GM12891 (cell line): ENCODE measurements at regions not wholly inside any gene's neighbourhood (a gene's known extent, or its start where the extent isn't known, plus 50 kb on each side); places are given as distances from the start of the nearest gene placed in this dataset.

Source experiments
- DNase-seq: peaks from one replicate; pipeline ENCODE4 v3.0.0; 2011; ENCODE audit warnings: low spot score; ENCODE audit not compliant: insufficient read length
- FAIRE-seq: peaks from 2 replicates; lab custom pipeline; 2011; peaks lifted over from hg19 to GRCh38; lab: Jason Lieb, UNC
- PAX5 ChIP-seq: IDR thresholded peaks from 2 replicates; pipeline ENCODE4 v1.6.1; 2011; ENCODE audit warnings: low read length, moderate library complexity, mild to moderate bottlenecking; ENCODE audit not compliant: insufficient read depth, severe bottlenecking
- POLR2A ChIP-seq: IDR thresholded peaks from 2 replicates; pipeline ENCODE4 v1.6.1; 2011; ENCODE audit warnings: low read depth, low read length, control low read depth
- POLR2AphosphoS5 ChIP-seq: IDR thresholded peaks from 2 replicates; pipeline ENCODE4 v1.6.1; 2011; ENCODE audit warnings: low read depth, low read length, control low read depth
- POU2F2 ChIP-seq: IDR thresholded peaks from 2 replicates; pipeline ENCODE4 v1.6.1; 2011; ENCODE audit warnings: low read depth, mild to moderate bottlenecking, control low read depth, low read length, moderate library complexity
- SPI1 ChIP-seq: IDR thresholded peaks from 2 replicates; pipeline ENCODE4 v1.6.1; 2011; ENCODE audit warnings: low read depth, low read length, control low read depth
- TAF1 ChIP-seq: IDR thresholded peaks from 2 replicates; pipeline ENCODE4 v1.6.1; 2011; ENCODE audit warnings: low read depth, low read length, control low read depth

GRCh38 chr7:83306502-83306901 is 143.8 kb upstream of the PCLO start:
- no peak for DNase-seq
- no peak for FAIRE-seq
- no peak for TF ChIP-seq POLR2A
- no peak for TF ChIP-seq POLR2AphosphoS5
- TF ChIP-seq SPI1: no peak
- no peak for TF ChIP-seq PAX5
- TF ChIP-seq TAF1: no peak
- TF ChIP-seq POU2F2: no peak

GRCh38 chr7:83305027-83305426 is 142.3 kb upstream of the PCLO start:
- DNase-seq: no peak
- no peak for TF ChIP-seq TAF1
- TF ChIP-seq POLR2A: no peak
- no peak for TF ChIP-seq POU2F2
- TF ChIP-seq SPI1: no peak
- TF ChIP-seq POLR2AphosphoS5: no peak
- no peak for TF ChIP-seq PAX5
- no peak for FAIRE-seq

GRCh38 chr7:83301416-83301815 is 138.7 kb upstream of the PCLO start:
- no peak for DNase-seq
- FAIRE-seq: no peak
- TF ChIP-seq PAX5 (no peak), POU2F2 (no peak), POLR2AphosphoS5 (no peak), POLR2A (no peak), SPI1 (no peak), TAF1 (no peak)

DNA sequence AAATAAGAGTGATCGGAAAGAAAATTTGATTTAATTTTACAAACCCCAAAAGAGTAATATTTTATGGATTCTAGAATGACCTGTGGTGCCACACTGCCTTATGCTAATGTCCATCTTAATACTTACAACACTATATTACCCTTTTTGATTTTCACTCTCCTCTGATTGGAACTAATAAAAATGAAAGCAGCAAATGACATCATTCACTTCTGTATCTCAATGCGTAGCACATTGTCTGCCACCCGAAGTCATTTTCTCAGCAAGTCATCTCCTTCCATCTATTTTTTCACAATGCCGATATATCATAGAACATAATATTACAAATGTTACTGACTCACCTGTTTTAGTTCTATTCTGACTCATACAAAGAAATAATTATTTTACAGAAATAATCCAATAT is 127.5 kb upstream of the PCLO start:
- no peak for DNase-seq
- TF ChIP-seq SPI1: no peak
- no peak for TF ChIP-seq POLR2A
- no peak for TF ChIP-seq POLR2AphosphoS5
- no peak for TF ChIP-seq TAF1
- TF ChIP-seq POU2F2: no peak
- TF ChIP-seq PAX5: no peak
- FAIRE-seq: no peak

- TF ChIP-seq POLR2AphosphoS5: no peak
- no peak for TF ChIP-seq POLR2A
- no peak for TF ChIP-seq PAX5
- TF ChIP-seq TAF1: no peak
- TF ChIP-seq SPI1: no peak
- TF ChIP-seq POU2F2: no peak
- FAIRE-seq (no peak), DNase-seq (no peak)
Measured at GRCh38 chr7:83289419-83289993, 126.8 kb upstream of the PCLO start.

DNA sequence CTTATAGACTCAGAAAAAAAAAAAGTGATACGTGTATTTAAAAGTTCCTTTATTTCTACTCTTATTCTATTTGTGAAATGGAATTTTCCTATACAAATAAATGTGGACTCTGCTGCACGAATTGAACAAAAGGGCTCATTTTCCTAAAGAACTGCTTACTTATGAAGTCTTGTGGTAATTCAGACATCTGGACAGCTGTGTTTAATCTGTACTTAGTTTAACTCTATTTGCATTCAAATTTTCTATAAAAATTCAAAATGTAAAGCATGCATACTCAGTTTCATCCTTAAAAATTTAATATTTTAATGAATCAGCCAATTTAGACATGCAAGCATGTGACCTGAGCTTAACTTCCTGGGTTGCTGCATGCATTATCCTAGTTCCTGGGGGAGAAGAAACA is 118.0 kb upstream of the PCLO start:
- TF ChIP-seq TAF1 (no peak), POLR2AphosphoS5 (no peak), SPI1 (no peak), PAX5 (no peak), POLR2A (no peak), POU2F2 (no peak)
- no peak for DNase-seq
- no peak for FAIRE-seq

DNA sequence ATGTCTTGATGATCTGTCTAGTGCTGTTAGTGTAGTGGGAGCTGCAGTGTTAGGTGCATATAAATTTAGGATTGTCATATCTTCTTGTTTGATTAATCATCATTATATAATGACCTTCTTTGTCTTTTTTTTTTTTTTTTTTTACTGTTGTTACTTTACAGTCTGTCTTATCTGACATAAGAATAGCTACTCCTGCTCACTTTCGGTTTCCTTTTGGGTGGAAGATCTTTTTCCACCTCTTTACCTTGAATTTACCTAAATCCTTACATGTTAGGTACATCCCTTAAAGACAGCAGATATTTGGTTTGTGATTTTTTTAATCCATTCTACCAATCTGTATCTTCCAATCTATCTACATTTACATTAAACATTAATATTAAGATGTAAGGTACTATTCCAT is 113.6 kb upstream of the PCLO start:
- FAIRE-seq (no peak), DNase-seq (no peak)
- no peak for TF ChIP-seq POLR2AphosphoS5
- TF ChIP-seq POLR2A: no peak
- no peak for TF ChIP-seq SPI1
- no peak for TF ChIP-seq POU2F2
- no peak for TF ChIP-seq PAX5
- no peak for TF ChIP-seq TAF1

- no peak for FAIRE-seq
Measured at GRCh38 chr7:83273699-83274098, 111.0 kb upstream of the PCLO start.

DNA sequence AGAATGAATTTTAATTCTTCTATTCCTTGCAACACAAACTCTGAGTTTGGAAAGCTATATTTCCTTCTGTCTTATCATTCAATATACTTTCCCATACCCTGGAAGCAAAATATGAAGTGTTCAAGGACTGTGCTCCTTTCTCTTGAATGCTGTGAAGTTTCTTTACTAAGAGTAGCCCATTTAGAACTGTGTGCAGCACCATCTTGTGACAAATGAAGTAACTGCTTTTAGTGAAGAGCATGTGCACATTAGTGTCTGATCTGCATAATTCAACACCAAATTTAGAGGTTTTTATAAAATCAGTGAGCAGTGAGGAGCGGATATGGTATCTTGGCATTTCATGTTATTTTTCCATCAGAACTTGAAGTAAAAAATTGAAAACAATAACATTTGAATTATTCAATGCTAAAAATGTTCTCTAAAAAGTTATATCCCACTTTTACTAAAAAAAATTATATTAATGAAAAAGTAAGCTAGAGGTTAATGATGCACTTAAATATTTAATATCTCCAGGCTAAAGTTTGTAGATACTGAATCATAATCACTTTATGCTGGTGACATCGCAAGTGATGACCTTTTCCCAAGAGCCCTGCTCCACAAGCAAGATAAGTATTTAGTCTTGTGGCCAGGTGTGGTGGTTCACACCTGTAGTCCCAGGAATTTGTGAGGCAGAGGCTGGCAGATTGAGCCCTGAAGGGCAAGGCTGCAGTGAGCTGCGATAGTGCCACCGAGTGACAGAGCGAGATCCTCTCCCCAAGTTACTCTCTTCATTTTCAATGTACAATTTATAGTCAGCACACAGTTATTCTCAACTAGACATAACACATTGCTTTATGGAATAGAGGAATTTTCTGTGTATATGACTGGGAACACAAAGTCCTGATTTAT is 108.8 kb upstream of the PCLO start:
- TF ChIP-seq SPI1 (no peak), POLR2AphosphoS5 (no peak), POU2F2 (no peak), PAX5 (no peak), POLR2A (no peak), TAF1 (no peak)
- DNase-seq (no peak), FAIRE-seq (no peak)

More at GRCh38 chr7:83273699-83274098, 111.0 kb upstream of the PCLO start:
- DNase-seq: no peak
- no peak for TF ChIP-seq SPI1
- no peak for TF ChIP-seq POU2F2
- no peak for TF ChIP-seq POLR2AphosphoS5
- TF ChIP-seq POLR2A: no peak
- TF ChIP-seq PAX5: no peak
- no peak for TF ChIP-seq TAF1
